Suprapubic skin (tissue), 4 donors: ENCODE measurements at regions not wholly inside any gene's neighbourhood (a gene's known extent, or its start where the extent isn't known, plus 50 kb on each side); places are given as distances from the start of the nearest gene placed in this dataset.

ENCODE experiments used
- DNase-seq, 2 donors: peaks; one replicate each; pipeline ENCODE4 v3.0.0-alpha.2; 2019; ENCODE audit warnings: low spot score in 2 of 2
- H3K27ac ChIP-seq: fragments of 200-600 bp; sonication (generic); one replicate; pipeline ENCODE4 v1.5.1; 2019
- H3K27me3 ChIP-seq: fragments of 200-600 bp; sonication (generic); one replicate; pipeline ENCODE4 v1.5.1; 2019
- H3K36me3 ChIP-seq: fragments of 200-600 bp; sonication (generic); one replicate; pipeline ENCODE4 v1.5.1; 2019
- H3K4me1 ChIP-seq: fragments of 200-600 bp; sonication (generic); one replicate; pipeline ENCODE4 v1.5.1; 2019
- H3K4me3 ChIP-seq: fragments of 200-600 bp; sonication (generic); one replicate; pipeline ENCODE4 v1.5.1; 2019; ENCODE audit warnings: mild to moderate bottlenecking
- H3K9me3 ChIP-seq: fragments of 200-600 bp; sonication (generic); one replicate; pipeline ENCODE4 v1.5.1; 2019
- EP300 ChIP-seq: sonication (generic); formaldehyde crosslinking; IDR thresholded peaks from one replicate; pipeline ENCODE4 v1.6.1; 2017; ENCODE audit warnings: antibody characterized with exemption
- POLR2A ChIP-seq, 2 donors: fragments of 450-650 bp; IDR thresholded peaks; one replicate each; pipeline ENCODE4 v1.6.1; 2017; ENCODE audit warnings: antibody characterized with exemption in 2 of 2, mild to moderate bottlenecking in 2 of 2, moderate library complexity in 2 of 2
- POLR2AphosphoS5 ChIP-seq, 3 donors: sonication (generic); formaldehyde crosslinking; IDR thresholded peaks; one replicate each; pipeline ENCODE4 v1.6.1; 2017; ENCODE audit warnings: antibody characterized with exemption in 3 of 3
- WGBS: methylation state at CpG from one replicate; pipeline ENCODE4 v1.1.5; 2018; 5-methylcytosine and 5-hydroxymethylcytosine counted together
- TF ChIP-seq, protein P1 (sequence below), 2 donors: fragments of 200-600 bp in 1 of 2; fragments of 450-650 bp in 1 of 2; sonication (generic) in 1 of 2; IDR thresholded peaks; one replicate each; pipeline ENCODE4 v1.5.1; 2016 to 2019; ENCODE audit warnings: antibody characterized with exemption in 2 of 2, mild to moderate bottlenecking in 1 of 2, moderate library complexity in 1 of 2

- Histone ChIP-seq H3K4me1 (no peaks in the 10 kb centered on the region), H3K27me3 (no peaks in the 10 kb centered on the region), H3K36me3 (no peaks in the 10 kb centered on the region), H3K27ac (no peak overlapping the region), H3K9me3 (peaks cover 12% of the 10 kb centered on the region), H3K4me3 (no peak overlapping the region)
- DNase-seq: no peak
- no peak for TF ChIP-seq POLR2A (IDR thresholded peaks at IDR 0.05)
- TF ChIP-seq, protein P1, sequence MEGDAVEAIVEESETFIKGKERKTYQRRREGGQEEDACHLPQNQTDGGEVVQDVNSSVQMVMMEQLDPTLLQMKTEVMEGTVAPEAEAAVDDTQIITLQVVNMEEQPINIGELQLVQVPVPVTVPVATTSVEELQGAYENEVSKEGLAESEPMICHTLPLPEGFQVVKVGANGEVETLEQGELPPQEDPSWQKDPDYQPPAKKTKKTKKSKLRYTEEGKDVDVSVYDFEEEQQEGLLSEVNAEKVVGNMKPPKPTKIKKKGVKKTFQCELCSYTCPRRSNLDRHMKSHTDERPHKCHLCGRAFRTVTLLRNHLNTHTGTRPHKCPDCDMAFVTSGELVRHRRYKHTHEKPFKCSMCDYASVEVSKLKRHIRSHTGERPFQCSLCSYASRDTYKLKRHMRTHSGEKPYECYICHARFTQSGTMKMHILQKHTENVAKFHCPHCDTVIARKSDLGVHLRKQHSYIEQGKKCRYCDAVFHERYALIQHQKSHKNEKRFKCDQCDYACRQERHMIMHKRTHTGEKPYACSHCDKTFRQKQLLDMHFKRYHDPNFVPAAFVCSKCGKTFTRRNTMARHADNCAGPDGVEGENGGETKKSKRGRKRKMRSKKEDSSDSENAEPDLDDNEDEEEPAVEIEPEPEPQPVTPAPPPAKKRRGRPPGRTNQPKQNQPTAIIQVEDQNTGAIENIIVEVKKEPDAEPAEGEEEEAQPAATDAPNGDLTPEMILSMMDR (IDR thresholded peaks at IDR 0.05): no peak
- no peak for TF ChIP-seq POLR2AphosphoS5 (IDR thresholded peaks at IDR 0.05)
- no peak for TF ChIP-seq EP300
- WGBS: 65% methylated on average over 2 of the region's 2 CpGs
Measured at GRCh38 chr7:126215785-126216184, 1037.0 kb downstream of the GRM8 start.

- 43% methylated on average over 1 of the region's 1 CpG for WGBS
- H3K27ac ChIP-seq: no peak overlapping the region
- no peak for DNase-seq
- TF ChIP-seq EP300 (no peak), POLR2A (IDR thresholded peaks at IDR 0.05) (no peak)
- H3K4me3 ChIP-seq: no peak overlapping the region
- peaks cover 4% of the 10 kb centered on the region for H3K9me3 ChIP-seq
- H3K36me3 ChIP-seq: no peaks in the 10 kb centered on the region
- H3K4me1 ChIP-seq: no peaks in the 10 kb centered on the region
- H3K27me3 ChIP-seq: no peaks in the 10 kb centered on the region
Measured at GRCh38 chr7:126213876-126214275, 1038.9 kb downstream of the GRM8 start.

- Histone ChIP-seq H3K27ac (no peak overlapping the region), H3K36me3 (no peaks in the 10 kb centered on the region), H3K4me1 (no peaks in the 10 kb centered on the region), H3K27me3 (no peaks in the 10 kb centered on the region), H3K4me3 (no peak overlapping the region), H3K9me3 (no peaks in the 10 kb centered on the region)
- DNase-seq: no peak
- TF ChIP-seq, protein P1 (IDR thresholded peaks at IDR 0.05): no peak
- TF ChIP-seq POLR2A (IDR thresholded peaks at IDR 0.05) (no peak), POLR2AphosphoS5 (IDR thresholded peaks at IDR 0.05) (no peak), EP300 (no peak)
Measured at GRCh38 chr7:126211875-126212274, 1040.9 kb downstream of the GRM8 start.

- no peak for DNase-seq
- Histone ChIP-seq H3K27ac (no peak overlapping the region), H3K36me3 (no peaks in the 10 kb centered on the region), H3K9me3 (no peaks in the 10 kb centered on the region), H3K27me3 (no peaks in the 10 kb centered on the region), H3K4me1 (no peaks in the 10 kb centered on the region), H3K4me3 (no peak overlapping the region)
- TF ChIP-seq POLR2AphosphoS5 (IDR thresholded peaks at IDR 0.05) (no peak), EP300 (no peak), POLR2A (IDR thresholded peaks at IDR 0.05) (no peak)
- TF ChIP-seq, protein P1 (IDR thresholded peaks at IDR 0.05): no peak
Measured at GRCh38 chr7:126210707-126211106, 1042.0 kb downstream of the GRM8 start.

DNA sequence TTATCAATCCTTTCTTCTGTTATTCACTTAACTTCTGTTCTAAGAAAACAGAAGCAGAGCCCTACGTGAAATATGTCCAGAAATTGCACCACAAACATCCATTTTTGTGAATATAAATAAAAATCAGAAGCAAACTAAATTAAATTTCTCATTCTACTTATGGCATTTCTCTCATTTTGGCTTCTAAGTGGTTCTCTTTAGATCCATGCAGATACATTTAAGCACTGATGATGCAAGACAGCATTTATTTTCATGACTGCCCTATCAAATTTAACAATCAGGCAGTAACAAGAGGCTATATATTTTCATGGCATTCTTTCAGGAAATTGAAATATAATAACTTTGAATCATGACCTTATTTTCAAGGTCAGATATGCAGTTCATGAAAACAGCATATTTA is 1049.6 kb downstream of the GRM8 start:
- DNase-seq: no peak
- no peaks in the 10 kb centered on the region for H3K4me1 ChIP-seq
- H3K27ac ChIP-seq: no peak overlapping the region
- no peaks in the 10 kb centered on the region for H3K27me3 ChIP-seq
- no peaks in the 10 kb centered on the region for H3K36me3 ChIP-seq
- TF ChIP-seq EP300 (no peak), POLR2A (IDR thresholded peaks at IDR 0.05) (no peak), POLR2AphosphoS5 (IDR thresholded peaks at IDR 0.05) (no peak)
- TF ChIP-seq, protein P1 (IDR thresholded peaks at IDR 0.05): no peak
- H3K4me3 ChIP-seq: no peak overlapping the region
- 49% methylated on average over 1 of the region's 1 CpG for WGBS
- no peaks in the 10 kb centered on the region for H3K9me3 ChIP-seq

GRCh38 chr7:126202177-126202576 is 1050.6 kb downstream of the GRM8 start:
- Histone ChIP-seq H3K9me3 (no peaks in the 10 kb centered on the region), H3K4me3 (no peak overlapping the region), H3K4me1 (no peaks in the 10 kb centered on the region), H3K27ac (no peak overlapping the region), H3K36me3 (no peaks in the 10 kb centered on the region), H3K27me3 (no peaks in the 10 kb centered on the region)
- TF ChIP-seq POLR2A (IDR thresholded peaks at IDR 0.05): no peak
- no peak for TF ChIP-seq EP300
- TF ChIP-seq, protein P1 (IDR thresholded peaks at IDR 0.05): no peak
- no peak for TF ChIP-seq POLR2AphosphoS5 (IDR thresholded peaks at IDR 0.05)
- no peak for DNase-seq
- WGBS: 84% methylated on average over 1 of the region's 1 CpG
